ENCODE measurements at regions not wholly inside any gene's neighbourhood (a gene's known extent, or its start where the extent isn't known, plus 50 kb on each side); places are given as distances from the start of the nearest gene placed in this dataset.

GRCh38 chr11:25198704-25199103 lies 701.9 kb downstream of the LUZP2 start:
- TF ChIP-seq CTCF (IDR thresholded peaks at IDR 0.05; ENCODE audit: low read length) (no peak), EZH2 (IDR thresholded peaks at IDR 0.05; ENCODE audit: borderline replicate concordance, low read length) (no peak)
